PC-3 (cell line): ENCODE measurements at regions not wholly inside any gene's neighbourhood (a gene's known extent, or its start where the extent isn't known, plus 50 kb on each side); places are given as distances from the start of the nearest gene placed in this dataset.

Experiments used
- ATAC-seq: fragments of 200-7000 bp; cut with Tn5 transposase; 2 replicates; pipeline ENCODE4 v1.9.1; 2020; ENCODE audit warnings: mild to moderate bottlenecking, moderate library complexity
- BruUV-seq: library from RNA; stranded (reverse); fragments of 400-500 nt; replicated peaks from 2 replicates; lab custom pipeline; 2021; lab: Mats Ljungman, UMichigan
- CTCF ChIA-PET: fragments of 300-600 bp; sonication (Branson Sonifier 250); formaldehyde crosslinking; loops from one replicate; lab custom pipeline; 2022; ENCODE audit warnings: antibody characterized with exemption; lab: Charles Lee
- POLR2A ChIA-PET: fragments of 300-600 bp; sonication (Branson Sonifier 250); formaldehyde crosslinking; loops from one replicate; lab custom pipeline; 2022; ENCODE audit warnings: antibody characterized with exemption; ENCODE audit not compliant: unreplicated experiment; lab: Charles Lee
- DNase-seq: peaks from one replicate; pipeline ENCODE4 v3.0.0-alpha.2; 2015
- H2AFZ ChIP-seq: fragments of 300-600 bp; sonication (generic); 2 replicates; pipeline ENCODE4 v1.6.0; 2016; ENCODE audit warnings: antibody characterized with exemption, low read length
- H3F3A ChIP-seq: fragments of 300-600 bp; sonication (generic); one replicate; pipeline ENCODE4 v1.6.0; 2017; ENCODE audit warnings: antibody characterized with exemption, low read length, control low read depth, mild to moderate bottlenecking; ENCODE audit not compliant: unreplicated experiment
- H3K27ac ChIP-seq: fragments of 300-600 bp; sonication (generic); 2 replicates; pipeline ENCODE4 v1.5.1; 2016; ENCODE audit warnings: mild to moderate bottlenecking, low read length
- H3K27me3 ChIP-seq: fragments of 300-600 bp; sonication (generic); 2 replicates; pipeline ENCODE4 v1.6.1; 2016; ENCODE audit warnings: low read length, mixed read lengths
- H3K36me3 ChIP-seq: fragments of 300-600 bp; sonication (generic); 2 replicates; pipeline ENCODE4 v1.6.1; 2016; ENCODE audit warnings: low read depth, mixed run types, low read length, mixed read lengths
- H3K4me1 ChIP-seq: fragments of 300-600 bp; sonication (generic); 2 replicates; pipeline ENCODE4 v1.5.1; 2016; ENCODE audit warnings: low read length; ENCODE audit not compliant: insufficient read depth
- H3K4me2 ChIP-seq: fragments of 300-600 bp; sonication (generic); 2 replicates; pipeline ENCODE4 v1.6.0; 2016; ENCODE audit warnings: low read length
- H3K4me3 ChIP-seq: fragments of 300-600 bp; sonication (generic); 2 replicates; pipeline ENCODE4 v1.5.1; 2016; ENCODE audit warnings: mild to moderate bottlenecking, low read length, mixed read lengths
- H3K79me2 ChIP-seq: fragments of 300-600 bp; sonication (generic); 2 replicates; pipeline ENCODE4 v1.6.1; 2017; ENCODE audit warnings: low read length, mixed read lengths
- H3K9ac ChIP-seq: fragments of 300-600 bp; sonication (generic); 2 replicates; pipeline ENCODE4 v1.6.0; 2016; ENCODE audit warnings: mild to moderate bottlenecking, low read length
- H3K9me2 ChIP-seq: fragments of 300-600 bp; sonication (generic); replicated peaks from 2 replicates; pipeline ENCODE4 v1.6.1; 2016; ENCODE audit warnings: mixed run types, low read length, mixed read lengths
- H3K9me3 ChIP-seq: fragments of 300-600 bp; sonication (generic); 2 replicates; pipeline ENCODE4 v1.6.1; 2016; ENCODE audit warnings: low read length, mixed read lengths
- H4K20me1 ChIP-seq: fragments of 300-600 bp; sonication (generic); 2 replicates; pipeline ENCODE4 v1.6.1; 2016; ENCODE audit warnings: low read length, mixed read lengths
- CTCF ChIP-seq: fragments of 300-600 bp; sonication (generic); conservative IDR thresholded peaks from 2 replicates; pipeline ENCODE4 v1.5.1; 2017; ENCODE audit warnings: antibody characterized with exemption, low read depth, mild to moderate bottlenecking, low read length
- EZH2 ChIP-seq: fragments of 300-600 bp; sonication (generic); IDR thresholded peaks from one replicate; pipeline ENCODE4 v1.6.1; 2017; ENCODE audit warnings: antibody characterized with exemption, mild to moderate bottlenecking, low read length; ENCODE audit not compliant: unreplicated experiment
- EZH2phosphoT487 ChIP-seq: fragments of 300-600 bp; sonication (generic); IDR thresholded peaks from 2 replicates; pipeline ENCODE4 v1.6.1; 2018; ENCODE audit warnings: mild to moderate bottlenecking, antibody characterized with exemption, low read length, borderline replicate concordance
- intact Hi-C: fragments of 100-400 bp; cut with micrococcal nuclease; formaldehyde crosslinking; loops from 2 replicates; pipeline ENCODE4 v1.9.0; 2023

GRCh38 chr18:48481092-48481491 lies 57.7 kb upstream of the CTIF start:
- Histone ChIP-seq H3F3A (no peaks in the 10 kb centered on the region), H3K9me3 (no peaks in the 10 kb centered on the region), H3K27me3 (no peaks in the 10 kb centered on the region), H3K4me1 (no peaks in the 10 kb centered on the region), H2AFZ (no peak overlapping the region), H3K4me3 (no peak overlapping the region), H3K79me2 (no peaks in the 10 kb centered on the region), H3K27ac (no peak overlapping the region), H3K4me2 (no peak overlapping the region), H3K9me2 (no peaks in the 10 kb centered on the region), H3K36me3 (no peaks in the 10 kb centered on the region), H4K20me1 (no peaks in the 10 kb centered on the region), H3K9ac (no peak overlapping the region)
- ChIA-PET POLR2A (no interaction called here), CTCF (interaction anchor here (0.7 kb wide), 1 partner anchor 980 kb away, joined by 3 read pairs; no protein-coding TSS in a partner anchor)
- DNase-seq: no peak
- intact Hi-C loops: no loop called here
- TF ChIP-seq EZH2phosphoT487 (no peak), CTCF (no peak), EZH2 (no peak)
- no TSS peak for BruUV-seq
- no peak for ATAC-seq

- no peak overlapping the region for H3K4me2 ChIP-seq
- no peaks in the 10 kb centered on the region for H3K79me2 ChIP-seq
- no peak for ATAC-seq
- H3K9me3 ChIP-seq: no peaks in the 10 kb centered on the region
- no peak for TF ChIP-seq EZH2
- no peak for TF ChIP-seq CTCF
- TF ChIP-seq EZH2phosphoT487: no peak
- H3K27ac ChIP-seq: no peak overlapping the region
- H3K4me3 ChIP-seq: no peak overlapping the region
- ChIA-PET CTCF (no interaction called here), POLR2A (no interaction called here)
- no peaks in the 10 kb centered on the region for H4K20me1 ChIP-seq
- no peaks in the 10 kb centered on the region for H3K4me1 ChIP-seq
- no TSS peak for BruUV-seq
- intact Hi-C loops: loop anchor here (10.0 kb wide), 1 partner anchor 65 kb away; no protein-coding TSS in a partner anchor
- H3K9ac ChIP-seq: no peak overlapping the region
- no peak for DNase-seq
- H3K27me3 ChIP-seq: no peaks in the 10 kb centered on the region
- H3K9me2 ChIP-seq: no peaks in the 10 kb centered on the region
- H3F3A ChIP-seq: no peaks in the 10 kb centered on the region
- H3K36me3 ChIP-seq: no peaks in the 10 kb centered on the region; the same call in 1 of the 2 replicates
- H2AFZ ChIP-seq: no peak overlapping the region
Measured at GRCh38 chr18:48479531-48479930, 59.3 kb upstream of the CTIF start.

- Histone ChIP-seq H3K4me3 (no peak overlapping the region), H3K27ac (no peak overlapping the region), H2AFZ (no peak overlapping the region), H3K4me1 (no peaks in the 10 kb centered on the region), H3K36me3 (no peaks in the 10 kb centered on the region; the same call in 1 of the 2 replicates), H3K4me2 (no peak overlapping the region), H4K20me1 (no peaks in the 10 kb centered on the region), H3K9me3 (no peaks in the 10 kb centered on the region), H3K27me3 (no peaks in the 10 kb centered on the region), H3K9me2 (no peaks in the 10 kb centered on the region), H3K9ac (no peak overlapping the region), H3F3A (no peaks in the 10 kb centered on the region), H3K79me2 (no peaks in the 10 kb centered on the region)
- CTCF ChIA-PET: no interaction called here
- TF ChIP-seq EZH2phosphoT487: no peak
- no peak for TF ChIP-seq CTCF
- no peak for TF ChIP-seq EZH2
- intact Hi-C loops: loop anchor here (10.0 kb wide), 1 partner anchor 67 kb away; no protein-coding TSS in a partner anchor
- POLR2A ChIA-PET: no interaction called here
- BruUV-seq: no TSS peak
- ATAC-seq (no peak), DNase-seq (no peak)
Measured at GRCh38 chr18:48477348-48477747, 61.5 kb upstream of the CTIF start.
